ENCODE measurements at regions not wholly inside any gene's neighbourhood (a gene's known extent, or its start where the extent isn't known, plus 50 kb on each side); places are given as distances from the start of the nearest gene placed in this dataset.
"Not testable (repeated sequence)": the region's sequence is repeated elsewhere in the genome, so short reads cannot be mapped to it uniquely, and the experiment has no call there.

DNA sequence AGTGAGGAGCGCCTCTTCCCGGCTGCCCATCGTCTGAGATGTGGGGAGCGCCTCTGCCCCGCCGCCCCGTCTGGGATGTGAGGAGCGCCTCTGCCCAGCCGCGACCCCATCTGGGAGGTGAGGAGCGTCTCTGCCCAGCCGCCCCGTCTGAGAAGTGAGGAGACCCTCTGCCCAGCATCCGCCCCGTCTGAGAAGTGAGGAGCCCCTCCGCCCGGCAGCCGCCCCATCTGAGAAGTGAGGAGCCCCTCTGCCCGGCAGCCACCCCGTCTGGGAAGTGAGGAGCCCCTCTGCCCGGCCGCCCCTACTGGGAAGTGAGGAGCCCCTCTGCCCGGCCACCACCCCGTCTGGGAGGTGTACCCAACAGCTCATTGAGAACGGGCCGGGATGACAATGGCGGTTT lies 54.4 kb upstream of the SMURF2 start:
- TF ChIP-seq, protein P1, sequence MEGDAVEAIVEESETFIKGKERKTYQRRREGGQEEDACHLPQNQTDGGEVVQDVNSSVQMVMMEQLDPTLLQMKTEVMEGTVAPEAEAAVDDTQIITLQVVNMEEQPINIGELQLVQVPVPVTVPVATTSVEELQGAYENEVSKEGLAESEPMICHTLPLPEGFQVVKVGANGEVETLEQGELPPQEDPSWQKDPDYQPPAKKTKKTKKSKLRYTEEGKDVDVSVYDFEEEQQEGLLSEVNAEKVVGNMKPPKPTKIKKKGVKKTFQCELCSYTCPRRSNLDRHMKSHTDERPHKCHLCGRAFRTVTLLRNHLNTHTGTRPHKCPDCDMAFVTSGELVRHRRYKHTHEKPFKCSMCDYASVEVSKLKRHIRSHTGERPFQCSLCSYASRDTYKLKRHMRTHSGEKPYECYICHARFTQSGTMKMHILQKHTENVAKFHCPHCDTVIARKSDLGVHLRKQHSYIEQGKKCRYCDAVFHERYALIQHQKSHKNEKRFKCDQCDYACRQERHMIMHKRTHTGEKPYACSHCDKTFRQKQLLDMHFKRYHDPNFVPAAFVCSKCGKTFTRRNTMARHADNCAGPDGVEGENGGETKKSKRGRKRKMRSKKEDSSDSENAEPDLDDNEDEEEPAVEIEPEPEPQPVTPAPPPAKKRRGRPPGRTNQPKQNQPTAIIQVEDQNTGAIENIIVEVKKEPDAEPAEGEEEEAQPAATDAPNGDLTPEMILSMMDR (IDR thresholded peaks at IDR 0.05; ENCODE audit: low read depth, low read length, poor library complexity, severe bottlenecking): not testable (repeated sequence)
- TF ChIP-seq EZH2phosphoT487 (IDR thresholded peaks at IDR 0.05; ENCODE audit: borderline replicate concordance, low read length): not testable (repeated sequence)
